ENCODE measurements at regions not wholly inside any gene's neighbourhood (a gene's known extent, or its start where the extent isn't known, plus 50 kb on each side); places are given as distances from the start of the nearest gene placed in this dataset.
"Not testable (repeated sequence)": the region's sequence is repeated elsewhere in the genome, so short reads cannot be mapped to it uniquely, and the experiment has no call there.

GRCh38 chr12:23361971-23362370 lies 587.5 kb downstream of the SOX5 start:
- no peak for DNase-seq (ENCODE audit: low spot score)

- no peak for DNase-seq (ENCODE audit: low spot score)
These were observed 580.9 kb downstream of the SOX5 start for GRCh38 chr12:23368590-23368989.

GRCh38 chr12:23375621-23376020 lies 573.8 kb downstream of the SOX5 start:
- DNase-seq (ENCODE audit: low spot score) = no peak

GRCh38 chr12:23376238-23376637 lies 573.2 kb downstream of the SOX5 start:
- no peak for DNase-seq (ENCODE audit: low spot score)

- no peak for DNase-seq (ENCODE audit: low spot score)
These were observed 568.9 kb downstream of the SOX5 start for GRCh38 chr12:23380419-23381100.

GRCh38 chr12:23388898-23389297 lies 560.6 kb downstream of the SOX5 start:
- not testable (repeated sequence) for DNase-seq (ENCODE audit: low spot score)

GRCh38 chr12:23389315-23389714 lies 560.2 kb downstream of the SOX5 start:
- DNase-seq (ENCODE audit: low spot score) = not testable (repeated sequence)

GRCh38 chr12:23399402-23399933 lies 550.0 kb downstream of the SOX5 start:
- no peak for DNase-seq (ENCODE audit: low spot score)

GRCh38 chr12:23415180-23415579 lies 534.3 kb downstream of the SOX5 start:
- no peak for DNase-seq (ENCODE audit: low spot score)

- DNase-seq (ENCODE audit: low spot score) = no peak
These were observed 527.9 kb downstream of the SOX5 start for GRCh38 chr12:23421556-23421955.

GRCh38 chr12:23423097-23423687 lies 526.3 kb downstream of the SOX5 start:
- no peak for DNase-seq (ENCODE audit: low spot score)

- DNase-seq (ENCODE audit: low spot score) = no peak
These were observed 525.7 kb downstream of the SOX5 start for GRCh38 chr12:23423796-23424195.

- DNase-seq (ENCODE audit: low spot score) = no peak
These were observed 524.8 kb downstream of the SOX5 start for GRCh38 chr12:23424685-23425084.

- no peak for DNase-seq (ENCODE audit: low spot score)
These were observed 523.1 kb downstream of the SOX5 start for GRCh38 chr12:23426328-23426727.

- DNase-seq (ENCODE audit: low spot score) = no peak
These were observed 520.7 kb downstream of the SOX5 start for GRCh38 chr12:23428758-23429157.

GRCh38 chr12:23431006-23431405 lies 518.5 kb downstream of the SOX5 start:
- no peak for DNase-seq (ENCODE audit: low spot score)

GRCh38 chr12:23433121-23433520 lies 516.3 kb downstream of the SOX5 start:
- no peak for DNase-seq (ENCODE audit: low spot score)

- DNase-seq (ENCODE audit: low spot score) = no peak
These were observed 515.3 kb downstream of the SOX5 start for GRCh38 chr12:23434154-23434553.

GRCh38 chr12:23446746-23447145 lies 502.7 kb downstream of the SOX5 start:
- DNase-seq (ENCODE audit: low spot score) = no peak

- DNase-seq (ENCODE audit: low spot score) = no peak
These were observed 498.7 kb downstream of the SOX5 start for GRCh38 chr12:23450810-23451209.

GRCh38 chr12:23455283-23455682 lies 494.2 kb downstream of the SOX5 start:
- DNase-seq (ENCODE audit: low spot score) = no peak

- DNase-seq (ENCODE audit: low spot score) = no peak
These were observed 490.8 kb downstream of the SOX5 start for GRCh38 chr12:23458640-23459039.

GRCh38 chr12:23462546-23462945 lies 486.9 kb downstream of the SOX5 start:
- DNase-seq (ENCODE audit: low spot score) = no peak

GRCh38 chr12:23463172-23463571 lies 486.3 kb downstream of the SOX5 start:
- no peak for DNase-seq (ENCODE audit: low spot score)

Measured in AG20443 (cell line).